SK-N-SH (cell line): ENCODE measurements at regions not wholly inside any gene's neighbourhood (a gene's known extent, or its start where the extent isn't known, plus 50 kb on each side); places are given as distances from the start of the nearest gene placed in this dataset.

Source experiments
- CTCF ChIA-PET: fragments of 300-600, 350-600 bp; formaldehyde crosslinking; extraction: SDS; loops from one replicate; lab custom pipeline; 2021; lab: Yijun Ruan, JAX
- POLR2A ChIA-PET: fragments of 350-600 bp; sonication (Branson Sonifier 250); formaldehyde crosslinking; extraction: SDS; loops from one replicate; lab custom pipeline; 2020; ENCODE audit warnings: antibody characterized with exemption, inconsistent platforms; lab: Yijun Ruan, JAX
- DNase-seq: peaks from one replicate; pipeline ENCODE4 v3.0.0; 2012
- H2AFZ ChIP-seq: fragments of 200-600 bp; sonication (generic); 2 replicates; pipeline ENCODE4 v1.8.1; 2016; ENCODE audit warnings: antibody characterized with exemption, mild to moderate bottlenecking, low read depth
- H3F3A ChIP-seq: fragments of 200-600 bp; sonication (generic); replicated peaks from 2 replicates; pipeline ENCODE3; 2016; ENCODE audit warnings: antibody characterized with exemption, mild to moderate bottlenecking; ENCODE audit not compliant: insufficient read depth
- H3K27ac ChIP-seq, 2 experiments: fragments of 200-500 bp in 1 of 2; fragments of 200-600 bp in 1 of 2; sonication (Bioruptor generic) in 1 of 2; sonication (generic), shearing (Covaris generic) in 1 of 2; 2 replicates each; pipeline versions ENCODE4 v1.5.1 to v1.6.1; 2014 to 2016; ENCODE audit warnings: low read depth in 2 of 2, inconsistent platforms in 1 of 2, low read length in 1 of 2, mild to moderate bottlenecking in 1 of 2, mixed read lengths in 1 of 2
- H3K27me3 ChIP-seq: fragments of 200-600 bp; sonication (generic), shearing (Covaris generic); 2 replicates; pipeline ENCODE4 v1.6.1; 2016; ENCODE audit warnings: mixed run types; ENCODE audit not compliant: insufficient read depth
- H3K36me3 ChIP-seq, 2 experiments: fragments of 200-500 bp in 1 of 2; fragments of 200-600 bp in 1 of 2; sonication (Bioruptor generic) in 1 of 2; sonication (generic) in 1 of 2; replicated peaks in 1 of 2; 2 replicates each; pipeline versions ENCODE3 to v1.5.1; 2014 to 2016; ENCODE audit warnings: low read length in 1 of 2, mild to moderate bottlenecking in 1 of 2; ENCODE audit not compliant: insufficient read depth in 2 of 2, control insufficient read depth in 1 of 2
- H3K4me1 ChIP-seq, 2 experiments: fragments of 200-500 bp in 1 of 2; fragments of 200-600 bp in 1 of 2; sonication (Bioruptor generic) in 1 of 2; sonication (generic), shearing (Covaris generic) in 1 of 2; 2 replicates each; pipeline versions ENCODE4 v1.5.1 to v1.6.1; 2014 to 2016; ENCODE audit warnings: low read depth in 1 of 2, low read length in 1 of 2, mixed run types in 1 of 2; ENCODE audit not compliant: insufficient read depth in 2 of 2, control insufficient read depth in 1 of 2
- H3K4me2 ChIP-seq: fragments of 200-600 bp; sonication (generic), shearing (Covaris generic); 2 replicates; pipeline ENCODE4 v1.6.1; 2017; ENCODE audit warnings: mixed run types
- H3K4me3 ChIP-seq, 2 experiments: fragments of 200-500 bp in 1 of 2; fragments of 200-600 bp in 1 of 2; sonication (Bioruptor generic) in 1 of 2; sonication (generic), shearing (Covaris generic) in 1 of 2; 2 replicates each; pipeline versions ENCODE4 v1.5.1 to v1.8.1; 2014 to 2016; ENCODE audit warnings: low read depth in 2 of 2, inconsistent platforms in 1 of 2, low read length in 1 of 2, mild to moderate bottlenecking in 1 of 2, mixed read lengths in 1 of 2, moderate library complexity in 1 of 2
- H3K79me2 ChIP-seq: fragments of 200-600 bp; sonication (generic); 2 replicates; pipeline ENCODE4 v1.8.1; 2017; ENCODE audit warnings: mild to moderate bottlenecking; ENCODE audit not compliant: insufficient read depth
- H3K9ac ChIP-seq: fragments of 200-600 bp; sonication (generic); 2 replicates; pipeline ENCODE4 v1.6.1; 2017; ENCODE audit warnings: mixed run types
- H3K9me2 ChIP-seq: fragments of 200-600 bp; sonication (generic); 2 replicates; pipeline ENCODE4 v1.6.1; 2017; ENCODE audit warnings: mixed run types
- H3K9me3 ChIP-seq: fragments of 200-600 bp; sonication (generic); 2 replicates; pipeline ENCODE4 v1.6.1; 2017; ENCODE audit warnings: mixed run types, mild to moderate bottlenecking, moderate library complexity
- H4K20me1 ChIP-seq: fragments of 200-600 bp; sonication (generic); 2 replicates; pipeline ENCODE4 v1.6.1; 2017; ENCODE audit warnings: mild to moderate bottlenecking, mixed run types; ENCODE audit not compliant: insufficient read depth
- ELF1 ChIP-seq: IDR thresholded peaks from 2 replicates; pipeline ENCODE4 v1.4.0; 2012
- EP300 ChIP-seq, 2 experiments: IDR thresholded peaks; 2 replicates each; pipeline versions ENCODE4 v1.4.0 to v1.6.1; 2012; ENCODE audit warnings: borderline replicate concordance in 1 of 2, low read depth in 1 of 2, low read length in 1 of 2
- FOSL2 ChIP-seq: IDR thresholded peaks from 2 replicates; pipeline ENCODE4 v1.4.0; 2012; ENCODE audit warnings: low read depth, mild to moderate bottlenecking, moderate library complexity, borderline replicate concordance
- GABPA ChIP-seq: IDR thresholded peaks from 2 replicates; pipeline ENCODE4 v1.4.0; 2012; ENCODE audit warnings: low read depth, mild to moderate bottlenecking
- MEF2A ChIP-seq: IDR thresholded peaks from 2 replicates; pipeline ENCODE4 v1.4.0; 2012; ENCODE audit warnings: low read depth, borderline replicate concordance
- NFIC ChIP-seq: IDR thresholded peaks from 2 replicates; pipeline ENCODE4 v1.4.0; 2012; ENCODE audit warnings: borderline replicate concordance
- PBX3 ChIP-seq: IDR thresholded peaks from 2 replicates; pipeline ENCODE4; 2012
- POLR2AphosphoS5 ChIP-seq: IDR thresholded peaks from 2 replicates; pipeline ENCODE4 v1.6.1; 2012; ENCODE audit warnings: low read depth, low read length
- RAD21 ChIP-seq: IDR thresholded peaks from 2 replicates; pipeline ENCODE4 v1.6.1; 2012; ENCODE audit warnings: mild to moderate bottlenecking, low read length
- RCOR1 ChIP-seq: fragments of 150-350 bp; IDR thresholded peaks from 2 replicates; pipeline ENCODE4 v1.6.1; 2017; ENCODE audit warnings: antibody characterized with exemption, low read length
- RXRA ChIP-seq: IDR thresholded peaks from 2 replicates; pipeline ENCODE4 v1.4.0; 2012; ENCODE audit warnings: low read depth, mild to moderate bottlenecking, borderline replicate concordance
- SMC3 ChIP-seq: IDR thresholded peaks from 2 replicates; pipeline ENCODE4 v1.6.1; 2012; ENCODE audit warnings: low read depth, low read length, improper control_type of control experiment
- TAF1 ChIP-seq: IDR thresholded peaks from 2 replicates; pipeline ENCODE4 v1.6.1; 2012; ENCODE audit warnings: low read depth, mild to moderate bottlenecking, low read length, moderate library complexity, borderline replicate concordance
- TEAD4 ChIP-seq: IDR thresholded peaks from 2 replicates; pipeline ENCODE4 v1.4.0; 2012; ENCODE audit warnings: mild to moderate bottlenecking, borderline replicate concordance; ENCODE audit not compliant: insufficient read depth
- WGBS: methylation state at CpG from one replicate; pipeline ENCODE4 v1.1.6; 2017; ENCODE audit warnings: low lambda C conversion rate; 5-methylcytosine and 5-hydroxymethylcytosine counted together
- TF ChIP-seq, protein P1 (sequence below): IDR thresholded peaks from 2 replicates; pipeline ENCODE4 v1.4.0; 2012; ENCODE audit warnings: low read depth
- TF ChIP-seq, protein P2 (sequence below): fragments of 150-350 bp; IDR thresholded peaks from 2 replicates; pipeline ENCODE4 v1.6.1; 2017; ENCODE audit warnings: antibody characterized with exemption, low read length, low read depth, borderline replicate concordance
- TF ChIP-seq, protein P3 (sequence below): IDR thresholded peaks from 2 replicates; pipeline ENCODE4 v1.4.0; 2012; ENCODE audit warnings: low read depth, borderline replicate concordance
- TF ChIP-seq, protein P4 (sequence below): IDR thresholded peaks from 2 replicates; pipeline ENCODE4 v1.4.0; 2012; ENCODE audit warnings: low read depth, borderline replicate concordance
- TF ChIP-seq, protein P5 (sequence below): fragments of 200-600 bp; sonication (generic); IDR thresholded peaks from 2 replicates; pipeline ENCODE4 v1.6.1; 2017; ENCODE audit warnings: antibody characterized with exemption, mild to moderate bottlenecking, moderate library complexity

GRCh38 chr13:53152057-53152421 is 123.4 kb downstream of the OLFM4 start:
- H3K36me3 ChIP-seq, result no peaks in the 10 kb centered on the region
- H3K9me3 ChIP-seq, result no peaks in the 10 kb centered on the region
- WGBS, result 22% methylated on average over 4 of the region's 4 CpGs
- ChIA-PET CTCF (interaction anchor here (0.5 to 5.6 kb wide), 100 partner anchors 9 to 670 kb away, joined by 3 to 128 read pairs (median 5); partner anchors contain the start of genes PCDH8 and SUGT1), POLR2A (interaction anchor here (0.8 kb wide), 1 partner anchor 184 kb away, joined by 8 read pairs; no protein-coding TSS in a partner anchor)
- H3F3A ChIP-seq, result no peaks in the 10 kb centered on the region
- H3K4me1 ChIP-seq, result no peaks in the 10 kb centered on the region; a peak in 1 of 4 replicates
- H2AFZ ChIP-seq, result no peak overlapping the region
- no peaks in the 10 kb centered on the region for H4K20me1 ChIP-seq
- H3K27ac ChIP-seq, result no peak overlapping the region
- TF ChIP-seq SMC3 (no peak), RXRA (no peak), NFIC (no peak), MEF2A (no peak), GABPA (no peak), FOSL2 (no peak), PBX3 (no peak), EP300 (IDR thresholded peaks at IDR 0.05; ENCODE audit: borderline replicate concordance in 1 of 2, low read depth in 1 of 2, low read length in 1 of 2) (no peak), TAF1 (no peak), RCOR1 (no peak), ELF1 (no peak), POLR2AphosphoS5 (no peak), RAD21 (no peak), TEAD4 (no peak)
- TF ChIP-seq, protein P1, sequence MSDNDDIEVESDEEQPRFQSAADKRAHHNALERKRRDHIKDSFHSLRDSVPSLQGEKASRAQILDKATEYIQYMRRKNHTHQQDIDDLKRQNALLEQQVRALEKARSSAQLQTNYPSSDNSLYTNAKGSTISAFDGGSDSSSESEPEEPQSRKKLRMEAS, result no peak
- TF ChIP-seq, protein P2, sequence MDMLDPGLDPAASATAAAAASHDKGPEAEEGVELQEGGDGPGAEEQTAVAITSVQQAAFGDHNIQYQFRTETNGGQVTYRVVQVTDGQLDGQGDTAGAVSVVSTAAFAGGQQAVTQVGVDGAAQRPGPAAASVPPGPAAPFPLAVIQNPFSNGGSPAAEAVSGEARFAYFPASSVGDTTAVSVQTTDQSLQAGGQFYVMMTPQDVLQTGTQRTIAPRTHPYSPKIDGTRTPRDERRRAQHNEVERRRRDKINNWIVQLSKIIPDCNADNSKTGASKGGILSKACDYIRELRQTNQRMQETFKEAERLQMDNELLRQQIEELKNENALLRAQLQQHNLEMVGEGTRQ, result no peak
- TF ChIP-seq, protein P3, sequence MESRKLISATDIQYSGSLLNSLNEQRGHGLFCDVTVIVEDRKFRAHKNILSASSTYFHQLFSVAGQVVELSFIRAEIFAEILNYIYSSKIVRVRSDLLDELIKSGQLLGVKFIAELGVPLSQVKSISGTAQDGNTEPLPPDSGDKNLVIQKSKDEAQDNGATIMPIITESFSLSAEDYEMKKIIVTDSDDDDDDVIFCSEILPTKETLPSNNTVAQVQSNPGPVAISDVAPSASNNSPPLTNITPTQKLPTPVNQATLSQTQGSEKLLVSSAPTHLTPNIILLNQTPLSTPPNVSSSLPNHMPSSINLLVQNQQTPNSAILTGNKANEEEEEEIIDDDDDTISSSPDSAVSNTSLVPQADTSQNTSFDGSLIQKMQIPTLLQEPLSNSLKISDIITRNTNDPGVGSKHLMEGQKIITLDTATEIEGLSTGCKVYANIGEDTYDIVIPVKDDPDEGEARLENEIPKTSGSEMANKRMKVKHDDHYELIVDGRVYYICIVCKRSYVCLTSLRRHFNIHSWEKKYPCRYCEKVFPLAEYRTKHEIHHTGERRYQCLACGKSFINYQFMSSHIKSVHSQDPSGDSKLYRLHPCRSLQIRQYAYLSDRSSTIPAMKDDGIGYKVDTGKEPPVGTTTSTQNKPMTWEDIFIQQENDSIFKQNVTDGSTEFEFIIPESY, result no peak
- TF ChIP-seq, protein P4, sequence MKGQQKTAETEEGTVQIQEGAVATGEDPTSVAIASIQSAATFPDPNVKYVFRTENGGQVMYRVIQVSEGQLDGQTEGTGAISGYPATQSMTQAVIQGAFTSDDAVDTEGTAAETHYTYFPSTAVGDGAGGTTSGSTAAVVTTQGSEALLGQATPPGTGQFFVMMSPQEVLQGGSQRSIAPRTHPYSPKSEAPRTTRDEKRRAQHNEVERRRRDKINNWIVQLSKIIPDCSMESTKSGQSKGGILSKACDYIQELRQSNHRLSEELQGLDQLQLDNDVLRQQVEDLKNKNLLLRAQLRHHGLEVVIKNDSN, result no peak
- TF ChIP-seq, protein P5, sequence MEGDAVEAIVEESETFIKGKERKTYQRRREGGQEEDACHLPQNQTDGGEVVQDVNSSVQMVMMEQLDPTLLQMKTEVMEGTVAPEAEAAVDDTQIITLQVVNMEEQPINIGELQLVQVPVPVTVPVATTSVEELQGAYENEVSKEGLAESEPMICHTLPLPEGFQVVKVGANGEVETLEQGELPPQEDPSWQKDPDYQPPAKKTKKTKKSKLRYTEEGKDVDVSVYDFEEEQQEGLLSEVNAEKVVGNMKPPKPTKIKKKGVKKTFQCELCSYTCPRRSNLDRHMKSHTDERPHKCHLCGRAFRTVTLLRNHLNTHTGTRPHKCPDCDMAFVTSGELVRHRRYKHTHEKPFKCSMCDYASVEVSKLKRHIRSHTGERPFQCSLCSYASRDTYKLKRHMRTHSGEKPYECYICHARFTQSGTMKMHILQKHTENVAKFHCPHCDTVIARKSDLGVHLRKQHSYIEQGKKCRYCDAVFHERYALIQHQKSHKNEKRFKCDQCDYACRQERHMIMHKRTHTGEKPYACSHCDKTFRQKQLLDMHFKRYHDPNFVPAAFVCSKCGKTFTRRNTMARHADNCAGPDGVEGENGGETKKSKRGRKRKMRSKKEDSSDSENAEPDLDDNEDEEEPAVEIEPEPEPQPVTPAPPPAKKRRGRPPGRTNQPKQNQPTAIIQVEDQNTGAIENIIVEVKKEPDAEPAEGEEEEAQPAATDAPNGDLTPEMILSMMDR, result no peak
- H3K9me2 ChIP-seq, result no peaks in the 10 kb centered on the region
- H3K4me2 ChIP-seq, result no peak overlapping the region
- H3K79me2 ChIP-seq, result no peaks in the 10 kb centered on the region
- DNase-seq, result no peak
- H3K4me3 ChIP-seq, result peak overlapping the region in 1 of 2 experiments; percentile 51; a peak in 1 of 4 replicates
- H3K9ac ChIP-seq, result no peak overlapping the region
- no peaks in the 10 kb centered on the region for H3K27me3 ChIP-seq
